ENCODE measurements at regions not wholly inside any gene's neighbourhood (a gene's known extent, or its start where the extent isn't known, plus 50 kb on each side); places are given as distances from the start of the nearest gene placed in this dataset.

DNA sequence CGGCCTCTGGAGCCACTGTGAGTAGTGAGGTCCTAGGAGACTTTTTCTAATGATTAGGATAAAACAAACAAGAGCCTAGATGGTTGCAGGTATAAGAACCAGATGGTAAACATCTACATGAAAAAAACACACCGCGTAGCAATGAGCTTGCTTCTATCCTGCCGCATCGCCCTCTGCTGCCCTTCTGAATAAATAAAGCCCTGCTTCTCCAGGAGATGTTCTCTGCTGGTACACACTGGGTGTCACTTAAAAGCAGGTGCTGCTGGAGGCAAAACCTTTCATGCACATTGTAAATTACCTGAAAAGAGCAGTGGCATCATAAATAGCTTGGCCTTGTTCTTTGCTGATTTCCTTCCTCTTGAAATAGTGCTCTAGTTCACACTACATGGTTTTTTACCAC lies 164.4 kb upstream of the TOPAZ1 start:
- Histone ChIP-seq H3K9me3 (ENCODE audit: control extremely low read depth in 1 of 3, control insufficient read depth in 2 of 3, insufficient read depth in 1 of 3, low read length in 2 of 3) (no peaks in the 10 kb centered on the region), H3K4me3 (ENCODE audit: control extremely low read depth in 1 of 5, extremely low read depth in 1 of 5, insufficient read depth in 1 of 5, low read depth in 2 of 5, low read length in 4 of 5) (no peak overlapping the region), H3K27me3 (replicated peaks in 1 of 4; ENCODE audit: control extremely low read depth in 1 of 4, control insufficient read depth in 3 of 4, insufficient read depth in 4 of 4, low read length in 3 of 4) (no peaks in the 10 kb centered on the region), H3K36me3 (replicated peaks in 1 of 2; ENCODE audit: control extremely low read depth in 1 of 2, control insufficient read depth in 1 of 2, extremely low read depth in 1 of 2, insufficient read depth in 2 of 2, low read length in 1 of 2) (no peaks in the 10 kb centered on the region), H3K79me2 (ENCODE audit: control insufficient read depth, insufficient read depth, low read length) (no peaks in the 10 kb centered on the region), H3K9ac (ENCODE audit: low read length) (no peak overlapping the region), H3K4me2 (replicated peaks; ENCODE audit: low read depth, low read length, poor library complexity, severe bottlenecking) (no peak overlapping the region), H3K4me1 (ENCODE audit: control insufficient read depth in 2 of 2, insufficient read depth in 2 of 2, low read length in 2 of 2) (no peaks in the 10 kb centered on the region), H2AFZ (ENCODE audit: insufficient read depth, low read depth, low read length, poor library complexity, severe bottlenecking) (no peak overlapping the region), H4K20me1 (ENCODE audit: control insufficient read depth, insufficient read depth, low read length, poor library complexity, severe bottlenecking) (no peaks in the 10 kb centered on the region), H3K27ac (ENCODE audit: low read length in 2 of 2) (no peak overlapping the region)
- Mint-ChIP-seq H3K4me3 (no peak overlapping the region), H3K27me3 (no peaks in the 10 kb centered on the region), H3K27ac (no peak overlapping the region), H3K9me3 (ENCODE audit: insufficient read depth) (no peaks in the 10 kb centered on the region), H3K4me1 (peaks cover 8% of the 10 kb centered on the region)
- ChIA-PET CTCF (interaction anchor here (1.0 to 2.2 kb wide), 8 partner anchors 59 to 308 kb away, joined by 3 to 19 read pairs (median 4); no protein-coding TSS in a partner anchor), POLR2A (interaction anchor here (0.8 kb wide), 1 partner anchor 81 kb away, joined by 3 read pairs; no protein-coding TSS in a partner anchor)
- TF ChIP-seq CTCF (IDR thresholded peaks at IDR 0.05) (no peak), EZH2 (IDR thresholded peaks at IDR 0.05; ENCODE audit: borderline replicate concordance, insufficient read depth, low read depth, low read length, poor library complexity, severe bottlenecking) (no peak)
- intact Hi-C loops (cut with micrococcal nuclease): loop anchor here (1.0 kb wide), 1 partner anchor 222 kb away; no protein-coding TSS in a partner anchor
- WGBS (ENCODE audit: insufficient coverage): 75% methylated on average over 5 of the region's 5 CpGs
- no peak for ATAC-seq (ENCODE audit: low read depth)
- peak; percentile 31 for DNase-seq

DNA sequence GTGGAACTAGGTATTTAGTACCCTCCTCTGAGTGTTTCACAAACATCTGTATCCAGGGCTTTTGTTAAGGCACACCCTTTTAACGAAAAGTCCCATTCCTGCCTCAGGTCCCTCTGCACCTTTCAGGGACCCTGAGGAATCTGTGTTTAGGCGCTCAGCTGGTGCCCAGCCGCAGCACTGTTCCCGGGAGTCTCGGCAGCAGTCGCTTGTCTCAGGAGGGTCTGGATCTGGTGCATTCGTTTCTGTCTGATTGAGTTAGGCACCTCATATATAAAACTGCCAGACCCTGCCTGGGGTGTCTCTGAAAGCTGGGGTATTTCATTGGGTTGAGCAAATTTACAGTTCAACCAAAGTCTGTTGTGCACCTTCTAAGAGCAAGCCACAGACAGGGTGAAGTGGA lies 162.8 kb upstream of the TOPAZ1 start:
- H3K4me1 ChIP-seq (ENCODE audit: control insufficient read depth in 2 of 2, insufficient read depth in 2 of 2, low read length in 2 of 2): no peaks in the 10 kb centered on the region
- ChIA-PET POLR2A (no interaction called here), CTCF (interaction anchor here (1.5 to 1.7 kb wide), 2 partner anchors 58 to 83 kb away, joined by 3 to 4 read pairs; no protein-coding TSS in a partner anchor)
- Mint-ChIP-seq H3K27ac (no peak overlapping the region), H3K9me3 (ENCODE audit: insufficient read depth) (no peaks in the 10 kb centered on the region), H3K4me3 (no peak overlapping the region), H3K4me1 (peaks cover 8% of the 10 kb centered on the region), H3K27me3 (no peaks in the 10 kb centered on the region)
- TF ChIP-seq CTCF (IDR thresholded peaks at IDR 0.05) (no peak), EZH2 (IDR thresholded peaks at IDR 0.05; ENCODE audit: borderline replicate concordance, insufficient read depth, low read depth, low read length, poor library complexity, severe bottlenecking) (no peak)
- intact Hi-C loops (cut with micrococcal nuclease): no loop called here
- no peaks in the 10 kb centered on the region for H3K27me3 ChIP-seq (replicated peaks in 1 of 4; ENCODE audit: control extremely low read depth in 1 of 4, control insufficient read depth in 3 of 4, insufficient read depth in 4 of 4, low read length in 3 of 4)
- no peaks in the 10 kb centered on the region for H3K79me2 ChIP-seq (ENCODE audit: control insufficient read depth, insufficient read depth, low read length)
- WGBS (ENCODE audit: insufficient coverage): 95% methylated on average over 6 of the region's 7 CpGs
- H3K9me3 ChIP-seq (ENCODE audit: control extremely low read depth in 1 of 3, control insufficient read depth in 2 of 3, insufficient read depth in 1 of 3, low read length in 2 of 3): no peaks in the 10 kb centered on the region
- H3K27ac ChIP-seq (ENCODE audit: low read length in 2 of 2): no peak overlapping the region
- no peak overlapping the region for H3K9ac ChIP-seq (ENCODE audit: low read length)
- no peak for DNase-seq
- no peak for ATAC-seq (ENCODE audit: low read depth)
- H3K36me3 ChIP-seq (replicated peaks in 1 of 2; ENCODE audit: control extremely low read depth in 1 of 2, control insufficient read depth in 1 of 2, extremely low read depth in 1 of 2, insufficient read depth in 2 of 2, low read length in 1 of 2): no peaks in the 10 kb centered on the region
- H3K4me3 ChIP-seq (ENCODE audit: control extremely low read depth in 1 of 5, extremely low read depth in 1 of 5, insufficient read depth in 1 of 5, low read depth in 2 of 5, low read length in 4 of 5): no peak overlapping the region
- no peaks in the 10 kb centered on the region for H4K20me1 ChIP-seq (ENCODE audit: control insufficient read depth, insufficient read depth, low read length, poor library complexity, severe bottlenecking)
- no peak overlapping the region for H2AFZ ChIP-seq (ENCODE audit: insufficient read depth, low read depth, low read length, poor library complexity, severe bottlenecking)
- no peak overlapping the region for H3K4me2 ChIP-seq (replicated peaks; ENCODE audit: low read depth, low read length, poor library complexity, severe bottlenecking)
